ENCODE measurements at regions not wholly inside any gene's neighbourhood (a gene's known extent, or its start where the extent isn't known, plus 50 kb on each side); places are given as distances from the start of the nearest gene placed in this dataset.

DNA sequence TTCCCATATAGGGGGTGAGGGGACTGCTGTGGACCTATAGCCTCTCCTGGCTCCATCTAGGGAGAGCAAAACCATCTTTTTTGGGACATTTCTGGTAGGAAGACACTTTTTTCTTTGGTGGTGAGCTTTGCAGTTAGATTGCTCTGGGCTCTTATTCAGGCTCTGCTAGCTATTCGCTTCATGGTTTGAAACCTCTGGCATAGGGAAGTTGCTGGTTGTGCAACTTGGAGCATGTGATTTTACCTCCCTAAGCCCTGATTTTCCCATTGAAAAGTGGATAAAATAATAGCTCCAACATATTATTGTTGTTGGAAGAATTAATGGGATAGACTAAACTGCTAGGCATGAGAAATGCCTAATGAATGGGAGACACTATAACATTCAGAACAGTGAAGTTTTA, 69.6 kb downstream of the CYP26A1 start:
- H3K27me3 Mint-ChIP-seq = peaks cover 6% of the 10 kb centered on the region
- peaks cover 9% of the 10 kb centered on the region for H3K4me1 Mint-ChIP-seq (ENCODE audit: low read depth)
- DNase-seq (ENCODE audit: low spot score, unreplicated experiment) = no peak
- H3K27ac Mint-ChIP-seq = no peak overlapping the region
- H3K4me3 Mint-ChIP-seq (ENCODE audit: low read depth) = no peak overlapping the region
- no peaks in the 10 kb centered on the region for H3K36me3 Mint-ChIP-seq (ENCODE audit: insufficient read depth)
- TF ChIP-seq, protein P1, sequence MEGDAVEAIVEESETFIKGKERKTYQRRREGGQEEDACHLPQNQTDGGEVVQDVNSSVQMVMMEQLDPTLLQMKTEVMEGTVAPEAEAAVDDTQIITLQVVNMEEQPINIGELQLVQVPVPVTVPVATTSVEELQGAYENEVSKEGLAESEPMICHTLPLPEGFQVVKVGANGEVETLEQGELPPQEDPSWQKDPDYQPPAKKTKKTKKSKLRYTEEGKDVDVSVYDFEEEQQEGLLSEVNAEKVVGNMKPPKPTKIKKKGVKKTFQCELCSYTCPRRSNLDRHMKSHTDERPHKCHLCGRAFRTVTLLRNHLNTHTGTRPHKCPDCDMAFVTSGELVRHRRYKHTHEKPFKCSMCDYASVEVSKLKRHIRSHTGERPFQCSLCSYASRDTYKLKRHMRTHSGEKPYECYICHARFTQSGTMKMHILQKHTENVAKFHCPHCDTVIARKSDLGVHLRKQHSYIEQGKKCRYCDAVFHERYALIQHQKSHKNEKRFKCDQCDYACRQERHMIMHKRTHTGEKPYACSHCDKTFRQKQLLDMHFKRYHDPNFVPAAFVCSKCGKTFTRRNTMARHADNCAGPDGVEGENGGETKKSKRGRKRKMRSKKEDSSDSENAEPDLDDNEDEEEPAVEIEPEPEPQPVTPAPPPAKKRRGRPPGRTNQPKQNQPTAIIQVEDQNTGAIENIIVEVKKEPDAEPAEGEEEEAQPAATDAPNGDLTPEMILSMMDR (IDR thresholded peaks at IDR 0.05; ENCODE audit: unreplicated experiment) = no peak
- H3K9me3 Mint-ChIP-seq (ENCODE audit: low read depth) = no peaks in the 10 kb centered on the region

DNA sequence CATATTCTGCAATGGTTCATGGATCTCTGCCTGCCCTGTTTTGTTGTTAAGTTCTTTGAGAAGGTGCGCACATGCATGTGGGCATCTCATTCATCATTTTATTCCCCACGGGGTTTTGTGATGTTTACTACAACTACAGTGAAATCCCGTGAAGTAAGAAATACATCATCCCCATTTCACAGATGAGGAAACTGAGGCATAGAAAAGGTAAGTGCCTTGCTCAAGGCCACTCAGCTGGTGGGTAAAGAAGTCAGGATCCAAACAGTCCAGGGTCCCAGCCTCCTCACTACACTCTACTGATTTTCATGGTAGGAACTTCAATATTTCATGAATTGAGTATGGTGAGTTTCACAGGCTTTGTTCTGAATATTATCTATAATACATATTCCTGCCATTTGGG, 72.6 kb downstream of the CYP26A1 start:
- DNase-seq (ENCODE audit: low spot score, unreplicated experiment) = no peak
- peaks cover 9% of the 10 kb centered on the region for H3K4me1 Mint-ChIP-seq (ENCODE audit: low read depth)
- H3K36me3 Mint-ChIP-seq (ENCODE audit: insufficient read depth) = no peaks in the 10 kb centered on the region
- no peak overlapping the region for H3K4me3 Mint-ChIP-seq (ENCODE audit: low read depth)
- H3K9me3 Mint-ChIP-seq (ENCODE audit: low read depth) = peaks cover 3% of the 10 kb centered on the region
- H3K27me3 Mint-ChIP-seq = peaks cover 6% of the 10 kb centered on the region
- TF ChIP-seq, protein P1 (IDR thresholded peaks at IDR 0.05; ENCODE audit: unreplicated experiment) = no peak
- no peak overlapping the region for H3K27ac Mint-ChIP-seq

DNA sequence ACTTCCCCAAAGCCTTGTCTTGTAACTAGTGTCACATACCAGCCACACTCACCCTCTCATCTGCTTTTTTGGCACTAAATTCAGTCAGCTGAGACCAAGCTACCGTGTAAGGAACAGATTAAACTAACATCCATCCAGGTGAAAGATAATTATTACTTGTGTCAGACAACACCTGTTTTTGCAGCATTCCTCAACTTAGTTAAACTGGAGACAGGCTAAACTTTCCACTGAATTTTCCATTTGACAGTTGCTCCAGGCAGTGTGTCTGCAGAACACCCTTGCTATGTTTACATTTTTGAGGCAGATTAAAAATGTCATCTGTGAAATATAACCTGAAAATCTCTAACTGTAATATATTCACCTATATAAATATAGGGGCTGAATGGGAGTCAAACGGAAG, 73.6 kb downstream of the CYP26A1 start:
- Mint-ChIP-seq H3K27ac (no peak overlapping the region), H3K27me3 (peaks cover 6% of the 10 kb centered on the region), H3K4me3 (ENCODE audit: low read depth) (no peak overlapping the region), H3K4me1 (ENCODE audit: low read depth) (peaks cover 9% of the 10 kb centered on the region), H3K9me3 (ENCODE audit: low read depth) (peaks cover 3% of the 10 kb centered on the region), H3K36me3 (ENCODE audit: insufficient read depth) (no peaks in the 10 kb centered on the region)
- DNase-seq (ENCODE audit: low spot score, unreplicated experiment) = no peak
- TF ChIP-seq, protein P1 (IDR thresholded peaks at IDR 0.05; ENCODE audit: unreplicated experiment) = no peak

DNA sequence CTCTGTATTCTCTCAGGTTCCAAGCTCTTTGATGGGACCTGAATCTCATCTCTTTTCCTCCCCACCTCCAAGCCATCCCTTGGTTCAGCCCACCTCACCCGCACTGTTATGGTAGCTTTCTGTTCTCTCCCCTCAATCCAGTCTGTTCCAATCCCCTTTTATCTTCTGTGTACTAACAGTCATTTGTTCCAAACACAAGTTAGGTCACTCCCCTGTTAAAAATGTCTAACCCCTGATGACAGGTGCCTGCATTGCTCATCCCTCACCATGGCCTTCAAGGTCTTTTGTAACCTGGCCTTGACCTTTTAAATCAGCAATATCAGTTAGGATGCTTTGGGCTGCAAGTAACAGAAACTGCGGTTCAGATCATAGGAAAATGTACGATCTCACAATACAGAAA, 74.8 kb downstream of the CYP26A1 start:
- Mint-ChIP-seq H3K27ac (no peak overlapping the region), H3K4me3 (ENCODE audit: low read depth) (no peak overlapping the region), H3K27me3 (peaks cover 6% of the 10 kb centered on the region), H3K4me1 (ENCODE audit: low read depth) (peaks cover 9% of the 10 kb centered on the region), H3K9me3 (ENCODE audit: low read depth) (peaks cover 8% of the 10 kb centered on the region), H3K36me3 (ENCODE audit: insufficient read depth) (no peaks in the 10 kb centered on the region)
- TF ChIP-seq, protein P1 (IDR thresholded peaks at IDR 0.05; ENCODE audit: unreplicated experiment) = no peak
- DNase-seq (ENCODE audit: low spot score, unreplicated experiment) = no peak

DNA sequence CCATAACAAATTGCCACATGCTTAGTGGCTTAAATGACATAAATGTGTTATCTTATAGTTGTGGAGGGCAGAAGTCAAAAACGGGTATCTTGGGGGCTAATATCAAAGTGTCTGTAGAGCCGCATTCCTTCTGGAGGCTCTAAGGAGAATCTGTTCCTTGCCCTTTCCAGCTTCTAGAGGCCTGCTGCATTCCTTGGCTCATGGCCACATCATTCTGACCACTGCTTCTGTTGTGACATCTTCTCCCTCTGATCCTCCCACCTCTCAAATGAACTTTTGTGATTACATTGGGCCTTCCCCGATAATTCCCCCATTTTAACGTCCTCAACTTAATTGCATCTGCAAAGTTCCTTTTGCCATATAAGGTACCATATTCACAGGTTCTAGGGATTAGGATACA, 76.1 kb downstream of the CYP26A1 start:
- H3K27me3 Mint-ChIP-seq = peaks cover 6% of the 10 kb centered on the region

More for the DNA sequence above, 76.1 kb downstream of the CYP26A1 start:
- Mint-ChIP-seq H3K36me3 (ENCODE audit: insufficient read depth) (no peaks in the 10 kb centered on the region), H3K4me3 (ENCODE audit: low read depth) (no peak overlapping the region), H3K9me3 (ENCODE audit: low read depth) (peaks cover 8% of the 10 kb centered on the region), H3K27ac (no peak overlapping the region), H3K4me1 (ENCODE audit: low read depth) (peaks cover 9% of the 10 kb centered on the region)
- TF ChIP-seq, protein P1 (IDR thresholded peaks at IDR 0.05; ENCODE audit: unreplicated experiment) = no peak
- DNase-seq (ENCODE audit: low spot score, unreplicated experiment) = no peak
